GM06990 (cell line): ENCODE measurements at regions not wholly inside any gene's neighbourhood (a gene's known extent, or its start where the extent isn't known, plus 50 kb on each side); places are given as distances from the start of the nearest gene placed in this dataset.

Experiments
- DNase-seq: peaks from one replicate; pipeline ENCODE4 v3.0.0-alpha.2; 2011; ENCODE audit not compliant: insufficient read length; ENCODE audit errors: extremely low read depth
- H3K27me3 ChIP-seq: replicated peaks from 2 replicates; pipeline ENCODE4 v1.6.0; 2011; ENCODE audit warnings: low read length; ENCODE audit not compliant: control insufficient read depth, insufficient read depth
- H3K36me3 ChIP-seq: 2 replicates; pipeline ENCODE4 v1.5.1; 2011; ENCODE audit warnings: low read length; ENCODE audit not compliant: control insufficient read depth, insufficient read depth
- H3K4me3 ChIP-seq: replicated peaks from 2 replicates; pipeline ENCODE4 v1.5.1; 2011; ENCODE audit warnings: low read depth, mild to moderate bottlenecking, control low read depth, low read length
- CTCF ChIP-seq: IDR thresholded peaks from 2 replicates; pipeline ENCODE4 v1.5.1; 2011; ENCODE audit warnings: low read length, control low read depth, mild to moderate bottlenecking, inconsistent platforms; ENCODE audit not compliant: insufficient read depth, poor library complexity, severe bottlenecking

GRCh38 chr6:22966691-22967422, 397.5 kb downstream of the HDGFL1 start:
- TF ChIP-seq CTCF, result no peak
- H3K4me3 ChIP-seq, result no peak overlapping the region
- no peaks in the 10 kb centered on the region for H3K27me3 ChIP-seq
- no peak for DNase-seq
- H3K36me3 ChIP-seq, result no peaks in the 10 kb centered on the region

DNA sequence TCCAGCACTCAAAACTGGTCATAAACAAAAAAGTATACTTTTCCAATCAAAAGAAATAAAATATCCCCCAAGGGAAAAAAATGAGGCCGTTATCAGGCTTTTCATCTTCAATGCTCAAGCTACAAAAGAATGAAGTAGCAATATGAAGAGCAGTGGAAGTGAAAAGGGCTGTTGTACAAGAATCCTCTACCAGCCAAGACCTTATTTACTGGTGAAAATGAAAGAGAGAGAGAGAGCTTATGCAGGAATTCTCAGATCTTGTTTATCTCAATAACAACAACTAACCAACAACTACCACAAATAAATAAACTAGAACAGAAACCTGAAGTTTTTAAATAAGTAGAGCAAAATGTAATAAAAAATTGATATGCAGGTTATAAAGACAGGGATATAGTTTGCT, 400.6 kb downstream of the HDGFL1 start:
- no peak for TF ChIP-seq CTCF
- H3K4me3 ChIP-seq, result no peak overlapping the region
- H3K36me3 ChIP-seq, result no peaks in the 10 kb centered on the region
- DNase-seq, result no peak
- H3K27me3 ChIP-seq, result no peaks in the 10 kb centered on the region

- TF ChIP-seq CTCF, result no peak
- H3K4me3 ChIP-seq, result no peak overlapping the region
- no peaks in the 10 kb centered on the region for H3K27me3 ChIP-seq
- H3K36me3 ChIP-seq, result no peaks in the 10 kb centered on the region
- DNase-seq, result no peak
These were observed 403.4 kb downstream of the HDGFL1 start for GRCh38 chr6:22972771-22973170.

GRCh38 chr6:22975079-22975478, 405.7 kb downstream of the HDGFL1 start:
- Histone ChIP-seq H3K4me3 (no peak overlapping the region), H3K36me3 (no peaks in the 10 kb centered on the region), H3K27me3 (no peaks in the 10 kb centered on the region)
- no peak for DNase-seq
- TF ChIP-seq CTCF, result no peak

DNA sequence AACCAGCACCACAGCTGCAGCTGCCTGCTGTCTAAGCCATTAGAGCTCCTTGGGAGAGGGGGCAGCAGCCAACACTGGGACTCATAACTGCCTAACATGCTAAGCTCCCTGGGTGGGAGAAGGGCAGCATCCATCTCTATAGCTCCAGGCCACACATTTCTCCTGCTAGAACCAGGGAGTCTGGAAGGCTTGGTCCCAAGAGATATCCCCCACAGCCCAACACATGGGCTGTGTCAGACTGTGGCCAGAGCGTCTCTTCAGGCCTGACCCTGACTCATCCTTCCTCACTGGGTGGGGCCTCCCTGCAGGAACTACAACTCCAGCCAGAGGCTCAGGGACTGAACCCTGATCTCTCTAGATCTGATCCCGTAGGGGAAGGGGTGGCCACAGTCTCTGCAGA, 411.1 kb downstream of the HDGFL1 start:
- no peak for DNase-seq
- H3K27me3 ChIP-seq, result no peaks in the 10 kb centered on the region
- TF ChIP-seq CTCF, result no peak
- no peaks in the 10 kb centered on the region for H3K36me3 ChIP-seq
- no peak overlapping the region for H3K4me3 ChIP-seq
